SK-N-SH (cell line): ENCODE measurements at regions not wholly inside any gene's neighbourhood (a gene's known extent, or its start where the extent isn't known, plus 50 kb on each side); places are given as distances from the start of the nearest gene placed in this dataset.

Experiments used
- EP300 ChIP-seq, 2 experiments: IDR thresholded peaks; 2 replicates each; pipeline versions ENCODE4 v1.4.0 to v1.6.1; 2012; ENCODE audit warnings: borderline replicate concordance in 1 of 2, low read depth in 1 of 2, low read length in 1 of 2
- TF ChIP-seq, protein P1 (sequence below): fragments of 200-600 bp; sonication (generic); IDR thresholded peaks from 2 replicates; pipeline ENCODE4 v1.6.1; 2017; ENCODE audit warnings: antibody characterized with exemption, mild to moderate bottlenecking, moderate library complexity

DNA sequence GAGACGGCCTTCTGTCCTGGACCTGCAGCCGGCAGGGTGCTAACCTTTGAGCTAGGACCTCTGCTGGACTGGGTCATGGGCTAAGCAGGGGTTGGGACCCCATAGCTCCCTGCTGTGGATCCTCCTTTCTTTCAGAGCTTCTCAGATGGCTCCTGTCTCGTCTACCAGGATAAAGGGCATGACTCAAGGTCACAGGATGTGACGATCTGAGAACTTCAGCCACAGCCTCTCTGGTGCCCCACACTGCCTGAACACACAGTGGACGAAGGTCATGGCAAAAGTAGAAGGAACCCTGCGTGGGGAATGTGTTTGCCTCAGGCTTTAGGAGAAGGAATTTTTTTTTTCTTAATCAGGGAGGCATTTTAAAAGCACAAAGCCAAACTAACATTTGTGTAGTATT lies 196.7 kb downstream of the TRIM29 start:
- no peak for TF ChIP-seq EP300 (IDR thresholded peaks at IDR 0.05; ENCODE audit: borderline replicate concordance in 1 of 2, low read depth in 1 of 2, low read length in 1 of 2)
- TF ChIP-seq, protein P1, sequence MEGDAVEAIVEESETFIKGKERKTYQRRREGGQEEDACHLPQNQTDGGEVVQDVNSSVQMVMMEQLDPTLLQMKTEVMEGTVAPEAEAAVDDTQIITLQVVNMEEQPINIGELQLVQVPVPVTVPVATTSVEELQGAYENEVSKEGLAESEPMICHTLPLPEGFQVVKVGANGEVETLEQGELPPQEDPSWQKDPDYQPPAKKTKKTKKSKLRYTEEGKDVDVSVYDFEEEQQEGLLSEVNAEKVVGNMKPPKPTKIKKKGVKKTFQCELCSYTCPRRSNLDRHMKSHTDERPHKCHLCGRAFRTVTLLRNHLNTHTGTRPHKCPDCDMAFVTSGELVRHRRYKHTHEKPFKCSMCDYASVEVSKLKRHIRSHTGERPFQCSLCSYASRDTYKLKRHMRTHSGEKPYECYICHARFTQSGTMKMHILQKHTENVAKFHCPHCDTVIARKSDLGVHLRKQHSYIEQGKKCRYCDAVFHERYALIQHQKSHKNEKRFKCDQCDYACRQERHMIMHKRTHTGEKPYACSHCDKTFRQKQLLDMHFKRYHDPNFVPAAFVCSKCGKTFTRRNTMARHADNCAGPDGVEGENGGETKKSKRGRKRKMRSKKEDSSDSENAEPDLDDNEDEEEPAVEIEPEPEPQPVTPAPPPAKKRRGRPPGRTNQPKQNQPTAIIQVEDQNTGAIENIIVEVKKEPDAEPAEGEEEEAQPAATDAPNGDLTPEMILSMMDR, result no peak
